NCI-H146 treated with DMSO at 0.1 percent for 48 hours (cell line): ENCODE measurements at regions not wholly inside any gene's neighbourhood (a gene's known extent, or its start where the extent isn't known, plus 50 kb on each side); places are given as distances from the start of the nearest gene placed in this dataset.
"Not testable (repeated sequence)": the region's sequence is repeated elsewhere in the genome, so short reads cannot be mapped to it uniquely, and the experiment has no call there.

Experiments
- DNase-seq: peaks from one replicate; lab custom pipeline; 2025; ENCODE audit not compliant: unreplicated experiment; lab: John Stamatoyannopoulos, UW

GRCh38 chr14:44873536-44873935 is 88.2 kb downstream of the KLHL28 start:
- no peak for DNase-seq

GRCh38 chr14:44866770-44867169 is 95.0 kb downstream of the KLHL28 start:
- DNase-seq: no peak

- no peak for DNase-seq
Measured at GRCh38 chr14:44866322-44866721, 95.4 kb downstream of the KLHL28 start.

- DNase-seq: no peak
Measured at GRCh38 chr14:44863271-44863670, 98.5 kb downstream of the KLHL28 start.

- DNase-seq: no peak
Measured at GRCh38 chr14:44854114-44854513, 107.6 kb downstream of the KLHL28 start.

- DNase-seq: no peak
Measured at GRCh38 chr14:44847526-44848309, 114.0 kb downstream of the KLHL28 start.

GRCh38 chr14:44846232-44846824 is 115.4 kb downstream of the KLHL28 start:
- peak; percentile 69 for DNase-seq

GRCh38 chr14:44835928-44836327 is 125.8 kb downstream of the KLHL28 start:
- not testable (repeated sequence) for DNase-seq

- no peak for DNase-seq
Measured at GRCh38 chr14:44833376-44834060, 128.2 kb downstream of the KLHL28 start.

- DNase-seq: no peak
Measured at GRCh38 chr14:44830371-44830770, 131.4 kb downstream of the KLHL28 start.

GRCh38 chr14:44829021-44829420 is 132.7 kb downstream of the KLHL28 start:
- DNase-seq: no peak

- no peak for DNase-seq
Measured at GRCh38 chr14:44828023-44828422, 133.7 kb downstream of the KLHL28 start.

- no peak for DNase-seq
Measured at GRCh38 chr14:44820230-44820964, 141.3 kb downstream of the KLHL28 start.

- peak; percentile 78 for DNase-seq
Measured at GRCh38 chr14:44814196-44814595, 147.6 kb downstream of the KLHL28 start.

GRCh38 chr14:44812672-44813071 is 149.1 kb downstream of the KLHL28 start:
- peak; percentile 53 for DNase-seq

- no peak for DNase-seq
Measured at GRCh38 chr14:44804391-44804790, 157.4 kb downstream of the KLHL28 start.

GRCh38 chr14:44803239-44803905 is 158.4 kb downstream of the KLHL28 start:
- DNase-seq: peak; percentile 73

GRCh38 chr14:44798386-44799242 is 163.1 kb downstream of the KLHL28 start:
- DNase-seq: no peak

- DNase-seq: peak; percentile 77
Measured at GRCh38 chr14:44795725-44796124, 166.0 kb downstream of the KLHL28 start.

- DNase-seq: no peak
Measured at GRCh38 chr14:44791730-44792129, 170.0 kb downstream of the KLHL28 start.
